Loucy (cell line): ENCODE measurements at regions not wholly inside any gene's neighbourhood (a gene's known extent, or its start where the extent isn't known, plus 50 kb on each side); places are given as distances from the start of the nearest gene placed in this dataset.

Experiments used
- H2AFZ ChIP-seq: fragments of 200-600 bp; sonication (generic); 2 replicates; pipeline ENCODE4 v1.6.0; 2016; ENCODE audit warnings: antibody characterized with exemption, mild to moderate bottlenecking, low read length, moderate library complexity
- H3F3A ChIP-seq: fragments of 200-600 bp; 2 replicates; pipeline ENCODE4 v1.6.0; 2016; ENCODE audit warnings: antibody characterized with exemption, low read depth, mild to moderate bottlenecking
- H3K27me3 ChIP-seq: fragments of 200-600 bp; sonication (generic); 2 replicates; pipeline ENCODE4 v1.6.1; 2014; ENCODE audit warnings: low read length, mild to moderate bottlenecking; ENCODE audit not compliant: insufficient read depth, poor library complexity, severe bottlenecking
- H3K36me3 ChIP-seq: fragments of 200-600 bp; sonication (generic); 2 replicates; pipeline ENCODE4 v1.6.1; 2016; ENCODE audit warnings: low read length; ENCODE audit not compliant: insufficient read depth
- H3K4me1 ChIP-seq: fragments of 200-600 bp; sonication (generic); 2 replicates; pipeline ENCODE4 v1.5.1; 2014; ENCODE audit warnings: low read length, mild to moderate bottlenecking; ENCODE audit not compliant: insufficient read depth, poor library complexity, severe bottlenecking
- H3K4me2 ChIP-seq: fragments of 200-600 bp; sonication (generic); 2 replicates; pipeline ENCODE4 v1.6.0; 2014; ENCODE audit warnings: antibody characterized with exemption, low read length, low read depth, mild to moderate bottlenecking; ENCODE audit not compliant: poor library complexity, severe bottlenecking
- H3K4me3 ChIP-seq: fragments of 200-600 bp; sonication (generic); 2 replicates; pipeline ENCODE4 v1.5.1; 2014; ENCODE audit warnings: low read length, mild to moderate bottlenecking, mixed read lengths; ENCODE audit not compliant: poor library complexity, severe bottlenecking
- H3K79me2 ChIP-seq: fragments of 200-600 bp; sonication (generic); 2 replicates; pipeline ENCODE4 v1.6.1; 2014; ENCODE audit warnings: low read length; ENCODE audit not compliant: insufficient read depth
- H3K9ac ChIP-seq: fragments of 200-600 bp; sonication (generic); 2 replicates; pipeline ENCODE4 v1.6.0; 2014; ENCODE audit warnings: mild to moderate bottlenecking, low read depth, low read length, moderate library complexity; ENCODE audit not compliant: poor library complexity, severe bottlenecking
- H3K9me2 ChIP-seq: fragments of 200-600 bp; sonication (generic); replicated peaks from 2 replicates; pipeline ENCODE4 v1.6.1; 2016; ENCODE audit warnings: low read depth, low read length, mixed read lengths
- H3K9me3 ChIP-seq: fragments of 200-600 bp; sonication (generic); 2 replicates; pipeline ENCODE4 v1.6.1; 2014; ENCODE audit warnings: mild to moderate bottlenecking, antibody characterized with exemption, low read length, low read depth; ENCODE audit not compliant: insufficient read depth
- H4K20me1 ChIP-seq: fragments of 200-600 bp; sonication (generic); 2 replicates; pipeline ENCODE4 v1.6.0; 2014; ENCODE audit warnings: antibody characterized with exemption, low read length, mild to moderate bottlenecking; ENCODE audit not compliant: insufficient read depth, poor library complexity, severe bottlenecking
- EZH2phosphoT487 ChIP-seq: fragments of 200-600 bp; IDR thresholded peaks from 2 replicates; pipeline ENCODE4 v1.6.1; 2018; ENCODE audit warnings: antibody characterized with exemption, mild to moderate bottlenecking, moderate library complexity, borderline replicate concordance
- TF ChIP-seq, protein P1 (sequence below): fragments of 200-600 bp; sonication (generic); conservative IDR thresholded peaks from 2 replicates; pipeline ENCODE4 v1.5.1; 2014; ENCODE audit warnings: mild to moderate bottlenecking, antibody characterized with exemption, low read length

DNA sequence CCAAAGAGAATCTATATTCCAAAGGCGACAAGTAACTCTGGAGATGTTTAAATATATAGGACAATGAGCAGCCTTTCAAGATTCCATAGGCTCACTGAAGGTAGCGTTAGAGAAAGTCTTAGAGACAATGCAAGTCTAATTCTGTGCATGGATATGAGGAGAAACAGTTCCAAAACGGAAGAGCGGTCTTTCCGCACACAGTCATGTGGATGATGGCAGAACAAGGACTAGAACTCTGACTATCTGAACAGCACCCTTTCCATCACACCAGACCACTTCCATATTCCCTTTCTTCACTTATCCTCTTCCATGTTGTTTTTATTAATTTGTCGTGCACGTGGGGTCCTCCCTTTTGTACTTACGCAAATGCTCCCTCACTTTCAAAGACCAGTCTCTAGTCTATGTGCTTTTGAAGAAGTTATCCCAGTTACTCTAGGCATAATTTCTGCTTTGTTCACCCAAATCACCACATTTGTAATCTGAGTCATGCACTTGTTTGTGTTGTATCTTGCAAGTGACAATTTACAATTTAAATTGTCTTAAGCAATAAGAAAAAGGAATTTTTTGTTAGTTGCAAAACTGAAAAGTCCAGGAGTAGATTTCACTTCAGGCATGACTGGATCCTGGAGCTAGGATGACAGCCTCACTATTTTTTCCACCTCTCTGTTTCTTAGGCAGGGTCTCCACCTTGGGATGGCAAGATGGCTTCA, 116.0 kb upstream of the ADRA1B start:
- Histone ChIP-seq H3K27me3 (no peaks in the 10 kb centered on the region), H3K9ac (no peak overlapping the region), H2AFZ (no peak overlapping the region), H3K36me3 (no peaks in the 10 kb centered on the region), H3K9me3 (no peaks in the 10 kb centered on the region), H3K9me2 (no peaks in the 10 kb centered on the region), H3K79me2 (no peaks in the 10 kb centered on the region), H3K4me2 (no peak overlapping the region), H3K4me3 (no peak overlapping the region), H3F3A (no peaks in the 10 kb centered on the region), H3K4me1 (no peaks in the 10 kb centered on the region), H4K20me1 (no peaks in the 10 kb centered on the region)
- TF ChIP-seq EZH2phosphoT487, result no peak

DNA sequence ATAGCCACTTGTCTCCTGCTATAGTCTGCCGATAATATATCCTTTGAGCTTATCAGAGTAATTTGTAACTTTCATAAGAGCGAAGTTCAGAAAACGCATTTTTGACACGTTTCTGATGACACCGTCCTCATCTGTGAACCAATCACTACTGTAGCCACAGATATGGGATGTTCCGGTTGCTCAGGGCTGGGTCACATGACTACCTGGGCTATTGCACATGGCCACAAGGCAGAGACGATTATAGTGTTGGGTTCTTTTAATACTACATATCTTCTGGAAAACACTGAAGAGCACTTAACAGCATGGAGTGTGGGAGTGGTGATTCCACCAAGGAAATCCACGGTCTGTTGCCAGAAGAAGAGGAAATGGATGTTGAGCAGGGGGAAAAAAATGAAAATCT, 115.0 kb upstream of the ADRA1B start:
- Histone ChIP-seq H3K9ac (no peak overlapping the region), H3K9me2 (no peaks in the 10 kb centered on the region), H3F3A (no peaks in the 10 kb centered on the region), H3K4me1 (no peaks in the 10 kb centered on the region), H4K20me1 (no peaks in the 10 kb centered on the region), H3K79me2 (no peaks in the 10 kb centered on the region), H3K4me2 (no peak overlapping the region), H3K9me3 (no peaks in the 10 kb centered on the region), H3K27me3 (no peaks in the 10 kb centered on the region), H3K36me3 (no peaks in the 10 kb centered on the region), H2AFZ (no peak overlapping the region), H3K4me3 (no peak overlapping the region)
- TF ChIP-seq, protein P1, sequence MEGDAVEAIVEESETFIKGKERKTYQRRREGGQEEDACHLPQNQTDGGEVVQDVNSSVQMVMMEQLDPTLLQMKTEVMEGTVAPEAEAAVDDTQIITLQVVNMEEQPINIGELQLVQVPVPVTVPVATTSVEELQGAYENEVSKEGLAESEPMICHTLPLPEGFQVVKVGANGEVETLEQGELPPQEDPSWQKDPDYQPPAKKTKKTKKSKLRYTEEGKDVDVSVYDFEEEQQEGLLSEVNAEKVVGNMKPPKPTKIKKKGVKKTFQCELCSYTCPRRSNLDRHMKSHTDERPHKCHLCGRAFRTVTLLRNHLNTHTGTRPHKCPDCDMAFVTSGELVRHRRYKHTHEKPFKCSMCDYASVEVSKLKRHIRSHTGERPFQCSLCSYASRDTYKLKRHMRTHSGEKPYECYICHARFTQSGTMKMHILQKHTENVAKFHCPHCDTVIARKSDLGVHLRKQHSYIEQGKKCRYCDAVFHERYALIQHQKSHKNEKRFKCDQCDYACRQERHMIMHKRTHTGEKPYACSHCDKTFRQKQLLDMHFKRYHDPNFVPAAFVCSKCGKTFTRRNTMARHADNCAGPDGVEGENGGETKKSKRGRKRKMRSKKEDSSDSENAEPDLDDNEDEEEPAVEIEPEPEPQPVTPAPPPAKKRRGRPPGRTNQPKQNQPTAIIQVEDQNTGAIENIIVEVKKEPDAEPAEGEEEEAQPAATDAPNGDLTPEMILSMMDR, result no peak
- no peak for TF ChIP-seq EZH2phosphoT487

DNA sequence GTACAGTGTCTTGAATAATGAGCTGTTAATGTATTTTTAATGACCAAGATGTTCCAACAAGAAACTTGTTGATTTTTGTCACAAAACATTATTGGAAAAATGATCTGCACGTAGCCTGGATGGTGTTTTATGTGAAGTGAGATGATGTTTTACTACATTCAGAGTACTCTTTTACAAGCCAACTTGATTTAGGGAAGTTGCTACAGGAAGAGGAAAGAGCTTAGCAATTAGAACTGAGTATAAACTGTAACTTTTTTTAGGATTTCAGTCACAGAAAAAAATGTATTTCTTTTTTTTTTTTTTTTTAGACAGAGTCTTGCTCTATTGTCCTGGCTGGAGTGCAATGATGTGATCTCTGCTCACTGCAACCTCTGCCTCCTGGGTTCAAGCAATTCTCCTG, 113.6 kb upstream of the ADRA1B start:
- Histone ChIP-seq H3K36me3 (no peaks in the 10 kb centered on the region), H3K4me3 (no peak overlapping the region), H3K4me1 (no peaks in the 10 kb centered on the region), H3F3A (no peaks in the 10 kb centered on the region), H3K27me3 (no peaks in the 10 kb centered on the region), H3K4me2 (no peak overlapping the region), H4K20me1 (no peaks in the 10 kb centered on the region), H3K79me2 (no peaks in the 10 kb centered on the region), H3K9me3 (no peaks in the 10 kb centered on the region), H2AFZ (no peak overlapping the region), H3K9ac (no peak overlapping the region), H3K9me2 (no peaks in the 10 kb centered on the region)
- TF ChIP-seq, protein P1, result no peak
- TF ChIP-seq EZH2phosphoT487, result no peak

DNA sequence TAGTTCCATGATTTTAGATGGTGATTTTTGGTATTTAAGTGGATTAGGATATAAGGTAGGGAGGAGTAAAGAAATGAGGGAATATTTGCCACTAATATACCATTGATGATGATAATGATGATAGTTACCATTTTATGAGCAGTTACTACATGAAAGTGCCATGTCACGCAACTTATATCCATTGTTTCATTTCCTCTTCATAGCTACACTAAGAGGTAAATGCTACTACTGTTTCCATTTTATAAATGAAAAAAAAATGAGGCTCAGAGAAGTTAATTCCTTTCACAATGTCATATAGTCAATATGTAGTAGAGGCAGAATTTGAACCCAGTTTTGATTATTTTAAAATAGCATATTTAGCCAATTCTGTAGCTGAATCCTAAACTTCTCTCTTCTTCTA, 112.2 kb upstream of the ADRA1B start:
- TF ChIP-seq, protein P1, result no peak
- TF ChIP-seq EZH2phosphoT487, result no peak

More for the DNA sequence above, 112.2 kb upstream of the ADRA1B start:
- no peak overlapping the region for H3K9ac ChIP-seq
- no peak overlapping the region for H2AFZ ChIP-seq
- no peaks in the 10 kb centered on the region for H3K9me2 ChIP-seq
- no peak overlapping the region for H3K4me3 ChIP-seq
- no peaks in the 10 kb centered on the region for H3K36me3 ChIP-seq
- H3K79me2 ChIP-seq, result no peaks in the 10 kb centered on the region
- no peaks in the 10 kb centered on the region for H4K20me1 ChIP-seq
- no peaks in the 10 kb centered on the region for H3K9me3 ChIP-seq
- H3K4me2 ChIP-seq, result no peak overlapping the region
- H3K4me1 ChIP-seq, result no peaks in the 10 kb centered on the region
- H3K27me3 ChIP-seq, result no peaks in the 10 kb centered on the region
- H3F3A ChIP-seq, result no peaks in the 10 kb centered on the region
